ENCODE measurements at regions not wholly inside any gene's neighbourhood (a gene's known extent, or its start where the extent isn't known, plus 50 kb on each side); places are given as distances from the start of the nearest gene placed in this dataset.
"Not testable (repeated sequence)": the region's sequence is repeated elsewhere in the genome, so short reads cannot be mapped to it uniquely, and the experiment has no call there.

GRCh38 chr2:89153210-89153609, 461.7 kb downstream of the RPIA start:
- not testable (repeated sequence) for DNase-seq

GRCh38 chr2:89154247-89154682, 462.8 kb downstream of the RPIA start:
- not testable (repeated sequence) for DNase-seq

GRCh38 chr2:89160306-89160705, 468.8 kb downstream of the RPIA start:
- not testable (repeated sequence) for DNase-seq

- DNase-seq = not testable (repeated sequence)
Measured at GRCh38 chr2:89161626-89162025, 470.2 kb downstream of the RPIA start.

- DNase-seq = not testable (repeated sequence)
Measured at GRCh38 chr2:89170506-89171173, 479.2 kb downstream of the RPIA start.

GRCh38 chr2:89171174-89171519, 479.7 kb downstream of the RPIA start:
- DNase-seq = not testable (repeated sequence)

GRCh38 chr2:89177004-89177403, 485.5 kb downstream of the RPIA start:
- DNase-seq = not testable (repeated sequence)

GRCh38 chr2:89182221-89182620, 490.7 kb downstream of the RPIA start:
- not testable (repeated sequence) for DNase-seq

- not testable (repeated sequence) for DNase-seq
Measured at GRCh38 chr2:89184746-89185145, 493.3 kb downstream of the RPIA start.

GRCh38 chr2:89195636-89196251, 504.3 kb downstream of the RPIA start:
- DNase-seq = not testable (repeated sequence)

GRCh38 chr2:89196719-89197118, 505.2 kb downstream of the RPIA start:
- DNase-seq = not testable (repeated sequence)

GRCh38 chr2:89198026-89198425, 506.6 kb downstream of the RPIA start:
- DNase-seq = not testable (repeated sequence)

- not testable (repeated sequence) for DNase-seq
Measured at GRCh38 chr2:89199453-89200246, 508.2 kb downstream of the RPIA start.

- not testable (repeated sequence) for DNase-seq
Measured at GRCh38 chr2:89200247-89200527, 508.7 kb downstream of the RPIA start.

- not testable (repeated sequence) for DNase-seq
Measured at GRCh38 chr2:89202518-89202917, 511.0 kb downstream of the RPIA start.

- DNase-seq = peak; percentile 45
Measured at GRCh38 chr2:89205153-89205552, 513.7 kb downstream of the RPIA start.

- DNase-seq = not testable (repeated sequence)
Measured at GRCh38 chr2:89208144-89208932, 516.9 kb downstream of the RPIA start.

- peak; percentile 17 for DNase-seq
Measured at GRCh38 chr2:89213151-89213550, 521.7 kb downstream of the RPIA start.

GRCh38 chr2:89213811-89214210, 522.3 kb downstream of the RPIA start:
- not testable (repeated sequence) for DNase-seq

- not testable (repeated sequence) for DNase-seq
Measured at GRCh38 chr2:89221474-89221873, 530.0 kb downstream of the RPIA start.

GRCh38 chr2:89222063-89222732, 530.7 kb downstream of the RPIA start:
- DNase-seq = not testable (repeated sequence)

- DNase-seq = not testable (repeated sequence)
Measured at GRCh38 chr2:89224803-89225202, 533.3 kb downstream of the RPIA start.
